ENCODE measurements at regions not wholly inside any gene's neighbourhood (a gene's known extent, or its start where the extent isn't known, plus 50 kb on each side); places are given as distances from the start of the nearest gene placed in this dataset.

DNA sequence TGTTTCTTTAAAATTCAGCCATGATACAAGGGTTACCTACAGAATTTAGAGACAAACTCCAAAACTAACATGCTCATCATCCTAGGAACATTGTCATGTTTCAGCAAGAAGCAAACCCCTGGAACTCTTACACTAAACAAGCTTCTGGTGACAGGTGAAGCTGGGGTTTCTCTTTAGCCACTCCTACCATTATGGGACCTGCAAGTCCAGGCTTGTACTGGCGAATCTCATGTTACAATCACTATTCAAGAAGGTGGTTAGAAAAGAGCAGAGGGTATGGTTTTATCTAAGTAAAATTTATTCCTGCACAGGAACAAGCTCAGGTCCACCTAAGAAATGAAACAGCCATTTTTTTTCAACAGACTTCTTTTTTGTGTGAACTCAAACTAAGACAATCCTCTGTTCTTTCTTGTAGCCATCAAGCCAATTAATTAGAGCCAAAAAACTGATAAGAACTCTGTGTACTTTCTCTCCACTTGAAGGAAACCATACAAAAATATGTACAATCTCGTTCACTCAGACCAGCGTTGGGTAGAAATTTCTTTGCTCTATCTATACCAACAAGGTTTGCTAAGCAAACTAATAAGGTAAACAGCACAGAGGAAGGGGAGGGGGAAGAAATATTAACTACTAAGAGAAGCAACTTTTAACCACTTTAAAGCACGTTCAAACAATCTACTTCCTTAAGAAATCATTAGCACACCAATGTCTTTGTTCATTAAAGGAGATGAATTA is 63.3 kb upstream of the NEDD4L start:
- DNase-seq (ENCODE audit: low read depth) = no peak
- TF ChIP-seq, protein P1, sequence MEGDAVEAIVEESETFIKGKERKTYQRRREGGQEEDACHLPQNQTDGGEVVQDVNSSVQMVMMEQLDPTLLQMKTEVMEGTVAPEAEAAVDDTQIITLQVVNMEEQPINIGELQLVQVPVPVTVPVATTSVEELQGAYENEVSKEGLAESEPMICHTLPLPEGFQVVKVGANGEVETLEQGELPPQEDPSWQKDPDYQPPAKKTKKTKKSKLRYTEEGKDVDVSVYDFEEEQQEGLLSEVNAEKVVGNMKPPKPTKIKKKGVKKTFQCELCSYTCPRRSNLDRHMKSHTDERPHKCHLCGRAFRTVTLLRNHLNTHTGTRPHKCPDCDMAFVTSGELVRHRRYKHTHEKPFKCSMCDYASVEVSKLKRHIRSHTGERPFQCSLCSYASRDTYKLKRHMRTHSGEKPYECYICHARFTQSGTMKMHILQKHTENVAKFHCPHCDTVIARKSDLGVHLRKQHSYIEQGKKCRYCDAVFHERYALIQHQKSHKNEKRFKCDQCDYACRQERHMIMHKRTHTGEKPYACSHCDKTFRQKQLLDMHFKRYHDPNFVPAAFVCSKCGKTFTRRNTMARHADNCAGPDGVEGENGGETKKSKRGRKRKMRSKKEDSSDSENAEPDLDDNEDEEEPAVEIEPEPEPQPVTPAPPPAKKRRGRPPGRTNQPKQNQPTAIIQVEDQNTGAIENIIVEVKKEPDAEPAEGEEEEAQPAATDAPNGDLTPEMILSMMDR (conservative IDR thresholded peaks at IDR 0.05; ENCODE audit: low read length) = no peak
- no peak overlapping the region for H3K4me3 ChIP-seq (ENCODE audit: low read length)

DNA sequence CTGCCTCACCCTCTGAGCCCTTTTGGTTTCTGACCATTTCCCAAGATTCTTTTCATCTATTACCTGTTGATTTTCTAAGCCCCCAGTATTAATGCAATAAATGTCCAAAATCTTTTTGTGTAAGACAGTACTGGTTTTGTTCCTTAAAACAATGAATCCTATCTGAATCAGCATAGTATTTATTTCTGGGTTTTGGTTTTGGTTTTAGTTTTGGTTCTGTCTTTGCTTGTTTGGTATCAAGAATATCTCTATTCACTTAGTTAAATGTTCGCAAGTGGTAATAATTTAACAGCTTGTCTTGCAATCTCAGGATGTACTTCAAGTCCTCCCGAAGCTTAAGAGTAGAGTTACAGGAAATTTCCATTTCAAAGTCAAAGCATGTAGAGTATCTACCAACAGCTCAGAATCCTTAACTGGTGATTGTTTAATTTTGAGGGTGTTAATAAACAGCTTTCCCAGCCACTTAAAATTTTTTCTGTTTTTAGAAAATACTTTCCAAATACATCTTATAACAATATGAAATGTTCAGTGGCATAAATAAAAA is 67.7 kb upstream of the NEDD4L start:
- no peak overlapping the region for H3K4me3 ChIP-seq (ENCODE audit: low read length)
- DNase-seq (ENCODE audit: low read depth) = no peak

DNA sequence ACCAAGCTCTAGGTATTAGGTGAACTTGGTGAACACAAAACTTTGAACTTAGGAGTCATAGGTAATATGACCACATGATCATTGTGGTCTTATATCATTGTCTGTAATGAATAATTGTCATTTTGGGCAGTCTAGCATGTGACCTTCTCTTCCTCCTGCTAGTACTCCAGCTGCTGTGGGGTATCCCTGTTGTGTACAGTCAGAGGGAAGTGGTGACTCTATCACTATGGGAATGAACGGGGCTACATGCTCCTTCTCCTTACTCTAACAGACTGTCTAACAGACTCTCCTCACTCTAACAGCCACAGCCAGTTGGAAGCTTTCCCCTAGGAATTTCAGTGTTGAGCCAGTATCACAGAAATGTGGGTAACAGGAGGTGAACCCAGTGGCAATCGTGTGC is 68.2 kb upstream of the NEDD4L start:
- TF ChIP-seq, protein P1 (conservative IDR thresholded peaks at IDR 0.05; ENCODE audit: low read length) = no peak
- DNase-seq (ENCODE audit: low read depth) = no peak
- H3K4me3 ChIP-seq (ENCODE audit: low read length) = no peak overlapping the region

More for the DNA sequence above, 67.7 kb upstream of the NEDD4L start:
- TF ChIP-seq, protein P1 (conservative IDR thresholded peaks at IDR 0.05; ENCODE audit: low read length) = no peak

DNA sequence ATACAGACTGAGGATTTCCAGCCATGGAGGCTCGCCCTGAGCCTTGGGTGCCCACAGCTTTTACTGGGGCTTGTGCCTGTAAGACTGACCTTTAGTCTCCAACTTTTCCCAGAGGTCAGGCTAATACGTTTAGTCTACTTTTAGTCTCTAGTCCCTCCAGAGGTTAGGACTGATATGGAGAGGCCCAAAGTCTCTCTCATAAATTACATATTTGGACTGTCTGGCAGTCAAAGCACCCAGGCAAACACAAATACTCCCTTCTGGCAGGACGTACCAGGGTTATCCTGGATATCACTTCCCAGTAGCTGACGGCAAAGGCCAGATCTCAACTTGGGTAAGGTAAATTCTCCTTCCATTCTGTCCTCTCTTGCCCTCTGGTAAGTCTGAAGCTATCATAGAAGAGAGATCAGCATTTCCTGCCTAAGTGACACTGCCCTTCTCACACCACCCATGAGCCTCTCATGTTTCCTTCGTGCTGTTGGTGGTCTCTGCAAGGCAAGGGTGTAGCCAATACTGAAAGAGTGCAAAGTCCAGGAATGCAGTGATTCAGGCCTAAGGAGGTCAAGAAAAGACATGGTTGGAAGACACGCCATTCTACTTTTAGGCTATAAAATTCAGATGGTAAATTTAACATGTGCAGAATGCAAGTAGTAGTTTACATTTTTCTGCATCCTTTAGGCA is 69.3 kb upstream of the NEDD4L start:
- no peak for DNase-seq (ENCODE audit: low read depth)
- TF ChIP-seq, protein P1 (conservative IDR thresholded peaks at IDR 0.05; ENCODE audit: low read length) = no peak
- no peak overlapping the region for H3K4me3 ChIP-seq (ENCODE audit: low read length)

DNA sequence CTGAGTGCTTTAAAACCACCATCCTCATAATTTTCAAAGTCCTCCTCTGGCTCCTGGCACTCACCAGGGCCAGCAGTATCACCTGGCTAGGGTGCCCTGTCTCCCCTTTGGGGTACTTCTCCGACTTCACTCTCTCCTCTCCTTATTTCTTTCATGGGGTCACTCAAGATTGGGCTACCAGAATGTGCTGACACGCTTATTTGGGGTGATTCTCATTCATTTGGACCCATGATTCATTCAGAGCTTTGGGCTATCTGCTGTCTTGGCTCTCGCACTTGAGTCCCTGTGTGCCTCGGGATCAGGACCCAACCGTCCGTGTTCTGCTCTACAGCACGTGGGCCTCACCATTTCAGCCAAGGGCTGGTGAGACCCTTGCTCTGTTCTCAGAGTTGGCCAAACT is 70.1 kb upstream of the NEDD4L start:
- TF ChIP-seq, protein P1 (conservative IDR thresholded peaks at IDR 0.05; ENCODE audit: low read length) = no peak
- DNase-seq (ENCODE audit: low read depth) = no peak
- no peak overlapping the region for H3K4me3 ChIP-seq (ENCODE audit: low read length)

DNA sequence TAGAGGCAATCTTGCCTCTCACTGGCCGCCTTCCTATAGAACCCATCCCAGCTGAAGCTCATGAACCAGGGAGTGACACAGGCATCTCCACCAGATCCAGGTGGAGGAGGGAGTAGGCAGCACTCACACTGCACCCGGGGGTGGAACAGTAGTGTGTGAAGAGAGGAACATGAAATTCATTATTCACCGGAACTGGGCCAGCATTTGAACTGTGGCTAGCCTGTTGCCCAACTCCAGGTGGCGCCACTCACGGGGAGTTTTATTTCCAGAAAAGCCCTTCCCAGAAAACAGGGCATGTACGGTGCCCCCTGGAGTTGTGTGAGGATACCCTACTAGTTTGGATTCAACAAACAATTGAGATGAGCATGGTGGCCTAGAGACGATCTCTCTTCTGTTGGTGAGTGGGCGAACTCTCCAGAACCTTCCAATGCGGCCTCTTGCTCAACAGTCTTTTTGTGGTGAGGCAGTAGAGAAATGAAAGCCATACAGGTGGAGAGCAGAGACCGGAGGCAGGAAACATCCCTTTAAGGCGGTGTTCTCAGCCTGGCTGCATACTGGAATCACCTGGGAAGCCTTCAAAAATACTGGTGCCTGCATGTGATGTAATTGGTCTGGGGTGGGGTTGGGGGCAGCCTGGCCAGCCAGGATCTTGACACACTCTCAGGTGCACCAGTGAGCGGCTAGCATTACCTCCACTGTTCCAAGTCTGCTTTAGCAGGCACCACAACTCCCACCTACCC is 73.5 kb upstream of the NEDD4L start:
- TF ChIP-seq, protein P1 (conservative IDR thresholded peaks at IDR 0.05; ENCODE audit: low read length) = no peak; the same call in 1 of the 2 replicates
- no peak for DNase-seq (ENCODE audit: low read depth)
- H3K4me3 ChIP-seq (ENCODE audit: low read length) = no peak overlapping the region
